Panc1 (cell line): ENCODE measurements at regions not wholly inside any gene's neighbourhood (a gene's known extent, or its start where the extent isn't known, plus 50 kb on each side); places are given as distances from the start of the nearest gene placed in this dataset.

ENCODE experiments used
- ATAC-seq: fragments of 200-7000 bp; cut with Tn5 transposase; 2 replicates; pipeline ENCODE4 v1.9.1; 2020; ENCODE audit warnings: mild to moderate bottlenecking, moderate library complexity
- BruUV-seq: library from RNA; stranded (reverse); fragments of 400-500 nt; replicated peaks from 2 replicates; lab custom pipeline; 2021; lab: Mats Ljungman, UMichigan
- CTCF ChIA-PET: fragments of 300-600 bp; sonication (Branson Sonifier 250); formaldehyde crosslinking; loops from one replicate; lab custom pipeline; 2022; ENCODE audit warnings: antibody characterized with exemption; lab: Charles Lee
- POLR2A ChIA-PET: fragments of 300-600 bp; sonication (Branson Sonifier 250); formaldehyde crosslinking; loops from one replicate; lab custom pipeline; 2022; ENCODE audit warnings: antibody characterized with exemption; lab: Charles Lee
- DNase-seq: peaks from one replicate; pipeline ENCODE4 v3.0.0-alpha.2; 2010; ENCODE audit warnings: low read depth, low spot score
- H3K27ac ChIP-seq: 2 replicates; pipeline ENCODE4 v1.5.1; 2011; ENCODE audit warnings: mild to moderate bottlenecking, low read length, inconsistent platforms
- H3K27me3 ChIP-seq: fragments of 200-500 bp; sonication (Bioruptor generic); 2 replicates; pipeline ENCODE4 v1.6.0; 2014; ENCODE audit warnings: low read length, inconsistent platforms; ENCODE audit not compliant: control insufficient read depth, insufficient read depth
- H3K36me3 ChIP-seq: fragments of 200-500 bp; sonication (Bioruptor generic); 2 replicates; pipeline ENCODE4 v1.5.1; 2014; ENCODE audit warnings: inconsistent platforms, mild to moderate bottlenecking, low read length, moderate library complexity; ENCODE audit not compliant: control insufficient read depth, insufficient read depth
- H3K4me1 ChIP-seq: 2 replicates; pipeline ENCODE4 v1.5.1; 2011; ENCODE audit warnings: inconsistent platforms, mild to moderate bottlenecking, low read length, moderate library complexity; ENCODE audit not compliant: control insufficient read depth, insufficient read depth
- H3K4me3 ChIP-seq, 2 experiments: 2 replicates each; pipeline ENCODE4 v1.5.1; 2011 to 2012; ENCODE audit warnings: low read depth in 2 of 2, low read length in 2 of 2, mild to moderate bottlenecking in 2 of 2, inconsistent platforms in 1 of 2, moderate library complexity in 1 of 2
- H3K9me3 ChIP-seq: fragments of 200-500 bp; sonication (Bioruptor generic); 2 replicates; pipeline ENCODE4 v1.5.1; 2014; ENCODE audit warnings: low read depth, mild to moderate bottlenecking, inconsistent platforms, low read length, moderate library complexity; ENCODE audit not compliant: control insufficient read depth, insufficient read depth
- POLR2AphosphoS5 ChIP-seq: IDR thresholded peaks from 2 replicates; pipeline ENCODE4 v1.6.1; 2012; ENCODE audit warnings: mild to moderate bottlenecking, low read depth, low read length, moderate library complexity
- SIN3A ChIP-seq: IDR thresholded peaks from 2 replicates; pipeline ENCODE4 v1.6.1; 2012; ENCODE audit warnings: low read depth, mild to moderate bottlenecking, low read length, moderate library complexity, borderline replicate concordance; ENCODE audit not compliant: insufficient read depth
- TCF7L2 ChIP-seq: IDR thresholded peaks from 2 replicates; pipeline ENCODE4 v1.6.1; 2011; ENCODE audit warnings: mild to moderate bottlenecking, low read depth, low read length, inconsistent platforms
- in situ Hi-C: cut with HindIII; loops from 2 replicates; pipeline ENCODE4 v1.10.0; 2016; ENCODE audit warnings: low sequenced_read_pairs, low pct_unique_long_range_greater_than_20kb
- intact Hi-C: fragments of 100-400 bp; cut with micrococcal nuclease; formaldehyde crosslinking; loops from one replicate; pipeline ENCODE4 v1.10.0; 2022; ENCODE audit not compliant: unreplicated experiment
- TF ChIP-seq, protein P1 (sequence below): fragments of 450-650 bp; IDR thresholded peaks from 2 replicates; pipeline ENCODE4 v1.5.1; 2017; ENCODE audit warnings: mild to moderate bottlenecking
- TF ChIP-seq, protein P2 (sequence below), 2 experiments: IDR thresholded peaks; 2 replicates each; pipeline ENCODE4 v1.6.1; 2011 to 2012; ENCODE audit warnings: low read depth in 2 of 2, control low read depth in 1 of 2, low read length in 1 of 2, mild to moderate bottlenecking in 1 of 2, moderate library complexity in 1 of 2; ENCODE audit not compliant: insufficient read depth in 1 of 2

DNA sequence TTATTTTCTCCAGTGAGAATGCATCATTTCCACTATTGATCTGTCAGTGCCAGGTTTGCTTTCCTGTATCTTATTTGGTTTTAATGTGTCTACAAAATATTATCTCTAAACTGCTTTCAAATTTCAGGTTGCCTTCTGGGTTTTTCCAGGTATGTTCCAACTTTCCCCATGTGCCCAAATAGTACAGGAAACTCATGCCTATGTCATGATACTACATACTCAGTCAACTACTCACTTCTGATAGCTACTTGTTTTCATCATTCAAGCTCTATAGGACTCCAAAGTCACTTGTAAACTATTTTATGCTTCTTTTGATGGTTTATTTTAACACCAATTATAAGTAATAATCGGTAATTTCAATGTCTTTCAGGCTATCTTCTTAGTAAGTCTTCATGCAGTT is 134.8 kb upstream of the TTC14 start:
- DNase-seq = no peak
- no peak overlapping the region for H3K27ac ChIP-seq
- H3K36me3 ChIP-seq = no peaks in the 10 kb centered on the region
- no peaks in the 10 kb centered on the region for H3K27me3 ChIP-seq
- H3K9me3 ChIP-seq = no peaks in the 10 kb centered on the region
- ATAC-seq = no peak
- in situ Hi-C loops = no loop called here
- no peak overlapping the region for H3K4me3 ChIP-seq
- ChIA-PET CTCF (no interaction called here), POLR2A (no interaction called here)
- TF ChIP-seq, protein P1, sequence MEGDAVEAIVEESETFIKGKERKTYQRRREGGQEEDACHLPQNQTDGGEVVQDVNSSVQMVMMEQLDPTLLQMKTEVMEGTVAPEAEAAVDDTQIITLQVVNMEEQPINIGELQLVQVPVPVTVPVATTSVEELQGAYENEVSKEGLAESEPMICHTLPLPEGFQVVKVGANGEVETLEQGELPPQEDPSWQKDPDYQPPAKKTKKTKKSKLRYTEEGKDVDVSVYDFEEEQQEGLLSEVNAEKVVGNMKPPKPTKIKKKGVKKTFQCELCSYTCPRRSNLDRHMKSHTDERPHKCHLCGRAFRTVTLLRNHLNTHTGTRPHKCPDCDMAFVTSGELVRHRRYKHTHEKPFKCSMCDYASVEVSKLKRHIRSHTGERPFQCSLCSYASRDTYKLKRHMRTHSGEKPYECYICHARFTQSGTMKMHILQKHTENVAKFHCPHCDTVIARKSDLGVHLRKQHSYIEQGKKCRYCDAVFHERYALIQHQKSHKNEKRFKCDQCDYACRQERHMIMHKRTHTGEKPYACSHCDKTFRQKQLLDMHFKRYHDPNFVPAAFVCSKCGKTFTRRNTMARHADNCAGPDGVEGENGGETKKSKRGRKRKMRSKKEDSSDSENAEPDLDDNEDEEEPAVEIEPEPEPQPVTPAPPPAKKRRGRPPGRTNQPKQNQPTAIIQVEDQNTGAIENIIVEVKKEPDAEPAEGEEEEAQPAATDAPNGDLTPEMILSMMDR = no peak
- TF ChIP-seq SIN3A (no peak), POLR2AphosphoS5 (no peak), TCF7L2 (no peak)
- TF ChIP-seq, protein P2, sequence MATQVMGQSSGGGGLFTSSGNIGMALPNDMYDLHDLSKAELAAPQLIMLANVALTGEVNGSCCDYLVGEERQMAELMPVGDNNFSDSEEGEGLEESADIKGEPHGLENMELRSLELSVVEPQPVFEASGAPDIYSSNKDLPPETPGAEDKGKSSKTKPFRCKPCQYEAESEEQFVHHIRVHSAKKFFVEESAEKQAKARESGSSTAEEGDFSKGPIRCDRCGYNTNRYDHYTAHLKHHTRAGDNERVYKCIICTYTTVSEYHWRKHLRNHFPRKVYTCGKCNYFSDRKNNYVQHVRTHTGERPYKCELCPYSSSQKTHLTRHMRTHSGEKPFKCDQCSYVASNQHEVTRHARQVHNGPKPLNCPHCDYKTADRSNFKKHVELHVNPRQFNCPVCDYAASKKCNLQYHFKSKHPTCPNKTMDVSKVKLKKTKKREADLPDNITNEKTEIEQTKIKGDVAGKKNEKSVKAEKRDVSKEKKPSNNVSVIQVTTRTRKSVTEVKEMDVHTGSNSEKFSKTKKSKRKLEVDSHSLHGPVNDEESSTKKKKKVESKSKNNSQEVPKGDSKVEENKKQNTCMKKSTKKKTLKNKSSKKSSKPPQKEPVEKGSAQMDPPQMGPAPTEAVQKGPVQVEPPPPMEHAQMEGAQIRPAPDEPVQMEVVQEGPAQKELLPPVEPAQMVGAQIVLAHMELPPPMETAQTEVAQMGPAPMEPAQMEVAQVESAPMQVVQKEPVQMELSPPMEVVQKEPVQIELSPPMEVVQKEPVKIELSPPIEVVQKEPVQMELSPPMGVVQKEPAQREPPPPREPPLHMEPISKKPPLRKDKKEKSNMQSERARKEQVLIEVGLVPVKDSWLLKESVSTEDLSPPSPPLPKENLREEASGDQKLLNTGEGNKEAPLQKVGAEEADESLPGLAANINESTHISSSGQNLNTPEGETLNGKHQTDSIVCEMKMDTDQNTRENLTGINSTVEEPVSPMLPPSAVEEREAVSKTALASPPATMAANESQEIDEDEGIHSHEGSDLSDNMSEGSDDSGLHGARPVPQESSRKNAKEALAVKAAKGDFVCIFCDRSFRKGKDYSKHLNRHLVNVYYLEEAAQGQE (IDR thresholded peaks at IDR 0.05; ENCODE audit: insufficient read depth in 1 of 2, low read depth in 2 of 2, low read length in 1 of 2) = no peak
- BruUV-seq = no TSS peak
- no peaks in the 10 kb centered on the region for H3K4me1 ChIP-seq
- intact Hi-C loops = no loop called here

DNA sequence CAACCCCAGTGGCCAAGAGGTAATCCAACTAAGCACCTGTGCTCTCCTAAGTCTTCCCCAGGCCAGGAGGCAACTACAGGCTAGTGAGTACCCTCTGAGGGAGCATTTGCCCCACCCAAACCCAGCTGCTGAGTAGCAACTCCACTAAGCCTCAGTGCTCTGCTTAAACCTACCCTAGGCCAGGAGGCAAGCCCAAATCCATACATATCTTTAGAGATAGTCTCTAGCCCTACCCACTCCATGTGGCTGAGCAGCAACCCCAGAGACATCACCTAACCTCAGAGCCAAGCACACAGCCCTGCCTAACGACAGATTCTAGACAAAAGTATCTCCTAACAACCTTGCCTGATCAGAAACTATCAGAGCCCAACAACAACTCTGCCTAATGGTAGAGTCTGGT is 132.8 kb upstream of the TTC14 start:
- Histone ChIP-seq H3K9me3 (no peaks in the 10 kb centered on the region), H3K27ac (no peak overlapping the region), H3K4me3 (no peak overlapping the region), H3K27me3 (no peaks in the 10 kb centered on the region), H3K36me3 (no peaks in the 10 kb centered on the region), H3K4me1 (no peaks in the 10 kb centered on the region)
- DNase-seq (no peak), ATAC-seq (no peak)
- TF ChIP-seq, protein P2 (IDR thresholded peaks at IDR 0.05; ENCODE audit: insufficient read depth in 1 of 2, low read depth in 2 of 2, low read length in 1 of 2) = no peak
- TF ChIP-seq TCF7L2 (no peak), SIN3A (no peak)
- CTCF ChIA-PET = no interaction called here
- POLR2A ChIA-PET = no interaction called here
- in situ Hi-C loops (no loop called here), intact Hi-C loops (no loop called here)
- no TSS peak for BruUV-seq
